Naive thymus-derived CD4-positive, alpha-beta T cell (primary cell): ENCODE measurements at regions not wholly inside any gene's neighbourhood (a gene's known extent, or its start where the extent isn't known, plus 50 kb on each side); places are given as distances from the start of the nearest gene placed in this dataset.
"Not testable (repeated sequence)": the region's sequence is repeated elsewhere in the genome, so short reads cannot be mapped to it uniquely, and the experiment has no call there.

Source experiments
- ATAC-seq: fragments of 150-1000 bp; cut with Tn5 transposase; 2 replicates; pipeline ENCODE4 v1.10.0; 2021; ENCODE audit warnings: mild to moderate bottlenecking, moderate library complexity
- CTCF ChIA-PET: fragments of 350-600 bp; sonication (Branson Sonifier 250); formaldehyde crosslinking; loops from one replicate; lab custom pipeline; 2021; ENCODE audit warnings: antibody characterized with exemption; lab: Charles Lee
- POLR2A ChIA-PET: fragments of 350-600 bp; sonication (Branson Sonifier 250); formaldehyde crosslinking; loops from one replicate; lab custom pipeline; 2021; ENCODE audit warnings: antibody characterized with exemption, inconsistent platforms; lab: Charles Lee
- DNase-seq, 9 donors: peaks; one replicate each; pipeline versions ENCODE4 v3.0.0 to v3.0.0-alpha.2; 2020 to 2022; ENCODE audit warnings: mixed read lengths in 1 of 9
- H3K27ac ChIP-seq: one replicate; pipeline ENCODE4 v1.7.0; 2013; ENCODE audit warnings: mild to moderate bottlenecking, low read depth, low read length, moderate library complexity
- H3K27me3 ChIP-seq, 2 donors: one replicate each; pipeline ENCODE4 v1.7.0; 2013; ENCODE audit warnings: low read length in 2 of 2, mild to moderate bottlenecking in 2 of 2, moderate library complexity in 2 of 2; ENCODE audit not compliant: control insufficient read depth in 2 of 2, insufficient read depth in 2 of 2
- H3K36me3 ChIP-seq, 3 experiments: 1 replicate in 2 of 3; 2 replicates in 1 of 3; pipeline ENCODE4 v1.7.0; 2013; ENCODE audit warnings: low read length in 3 of 3, mild to moderate bottlenecking in 3 of 3, moderate library complexity in 1 of 3; ENCODE audit not compliant: insufficient read depth in 3 of 3, control insufficient read depth in 2 of 3
- H3K4me1 ChIP-seq, 2 donors: one replicate each; pipeline ENCODE4 v1.7.0; 2013; ENCODE audit warnings: low read length in 2 of 2, mild to moderate bottlenecking in 2 of 2, moderate library complexity in 1 of 2; ENCODE audit not compliant: control insufficient read depth in 2 of 2, insufficient read depth in 2 of 2
- H3K4me3 ChIP-seq: 2 replicates; pipeline ENCODE4 v1.7.0; 2013; ENCODE audit warnings: mild to moderate bottlenecking, low read length
- H3K9me3 ChIP-seq, 3 experiments: 1 replicate in 2 of 3; 2 replicates in 1 of 3; pipeline ENCODE4 v1.7.0; 2013; ENCODE audit warnings: low read length in 3 of 3; ENCODE audit not compliant: control insufficient read depth in 2 of 3
- H3K27ac Mint-ChIP-seq, 9 donors: one replicate each; pipeline ENCODE4 v1.8.0; 2020 to 2022; ENCODE audit warnings: mixed read lengths in 9 of 9, mild to moderate bottlenecking in 8 of 9, moderate library complexity in 5 of 9, inconsistent platforms in 2 of 9
- H3K27me3 Mint-ChIP-seq, 5 donors: one replicate each; pipeline ENCODE4 v1.8.0; 2021 to 2022; ENCODE audit warnings: mixed read lengths in 5 of 5, mild to moderate bottlenecking in 1 of 5
- H3K36me3 Mint-ChIP-seq, 5 donors: one replicate each; pipeline ENCODE4 v1.8.0; 2020 to 2022; ENCODE audit warnings: mixed read lengths in 5 of 5, mild to moderate bottlenecking in 3 of 5, inconsistent platforms in 1 of 5
- H3K4me1 Mint-ChIP-seq, 7 donors: one replicate each; pipeline ENCODE4 v1.8.0; 2020 to 2022; ENCODE audit warnings: mixed read lengths in 7 of 7, mild to moderate bottlenecking in 3 of 7, inconsistent platforms in 1 of 7
- H3K4me3 Mint-ChIP-seq, 10 donors: one replicate each; pipeline ENCODE4 v1.8.0; 2020 to 2022; ENCODE audit warnings: mild to moderate bottlenecking in 10 of 10, mixed read lengths in 10 of 10, moderate library complexity in 6 of 10, inconsistent platforms in 2 of 10
- H3K9me3 Mint-ChIP-seq, 11 donors: one replicate each; pipeline ENCODE4 v1.8.0; 2020 to 2022; ENCODE audit warnings: mixed read lengths in 11 of 11, mild to moderate bottlenecking in 4 of 11, inconsistent platforms in 1 of 11, moderate library complexity in 1 of 11
- intact Hi-C, 2 donors: fragments of 100-400 bp; cut with micrococcal nuclease; formaldehyde crosslinking; loops; one replicate each; pipeline ENCODE4 v1.15.1; 2023

- no peaks in the 10 kb centered on the region for H3K36me3 ChIP-seq
- intact Hi-C loops: no loop called here
- ChIA-PET POLR2A (no interaction called here), CTCF (no interaction called here)
- no peaks in the 10 kb centered on the region for H3K9me3 ChIP-seq
- peaks cover 0 to 13% (median 5%) of the 10 kb centered on the region in 5 donors for H3K27me3 Mint-ChIP-seq
- no peak overlapping the region for H3K27ac ChIP-seq
- H3K4me3 ChIP-seq: no peak overlapping the region
- ATAC-seq: no peak
- H3K4me1 Mint-ChIP-seq: peaks cover 0 to 2% (median 0%) of the 10 kb centered on the region in 7 donors
- H3K36me3 Mint-ChIP-seq: no peaks in the 10 kb centered on the region
- no peaks in the 10 kb centered on the region for H3K4me1 ChIP-seq
- DNase-seq: no peak
- H3K27me3 ChIP-seq: no peaks in the 10 kb centered on the region
- H3K4me3 Mint-ChIP-seq: no peak overlapping the region
- H3K9me3 Mint-ChIP-seq: peaks cover 0 to 2% (median 0%) of the 10 kb centered on the region in 11 donors
- no peak overlapping the region for H3K27ac Mint-ChIP-seq
These were observed 259.3 kb downstream of the SOX9 start for GRCh38 chr17:72380120-72380519.

GRCh38 chr17:72380737-72381136 lies 259.9 kb downstream of the SOX9 start:
- Mint-ChIP-seq H3K36me3 (no peaks in the 10 kb centered on the region), H3K27ac (no peak overlapping the region), H3K4me3 (no peak overlapping the region), H3K4me1 (peaks cover 0 to 2% (median 0%) of the 10 kb centered on the region in 7 donors), H3K27me3 (peaks cover 0 to 19% (median 5%) of the 10 kb centered on the region in 5 donors), H3K9me3 (peaks cover 0 to 2% (median 0%) of the 10 kb centered on the region in 11 donors)
- ChIA-PET CTCF (no interaction called here), POLR2A (no interaction called here)
- DNase-seq (no peak), ATAC-seq (no peak)
- no peaks in the 10 kb centered on the region for H3K9me3 ChIP-seq
- intact Hi-C loops: no loop called here
- no peaks in the 10 kb centered on the region for H3K4me1 ChIP-seq
- no peak overlapping the region for H3K4me3 ChIP-seq
- H3K27ac ChIP-seq: no peak overlapping the region
- no peaks in the 10 kb centered on the region for H3K36me3 ChIP-seq
- no peaks in the 10 kb centered on the region for H3K27me3 ChIP-seq

GRCh38 chr17:72381597-72382397 lies 261.0 kb downstream of the SOX9 start:
- no peaks in the 10 kb centered on the region for H3K36me3 Mint-ChIP-seq
- no peaks in the 10 kb centered on the region for H3K36me3 ChIP-seq
- H3K9me3 Mint-ChIP-seq: peaks cover 0 to 2% (median 0%) of the 10 kb centered on the region in 11 donors
- ATAC-seq: no peak
- H3K27ac ChIP-seq: no peak overlapping the region
- H3K4me1 Mint-ChIP-seq: peaks cover 0 to 2% (median 0%) of the 10 kb centered on the region in 7 donors
- intact Hi-C loops: no loop called here
- no peak for DNase-seq
- H3K9me3 ChIP-seq: no peaks in the 10 kb centered on the region
- H3K27me3 Mint-ChIP-seq: peaks cover 0 to 24% (median 8%) of the 10 kb centered on the region in 5 donors
- no peaks in the 10 kb centered on the region for H3K27me3 ChIP-seq
- H3K4me3 Mint-ChIP-seq: no peak overlapping the region
- ChIA-PET POLR2A (no interaction called here), CTCF (no interaction called here)
- no peak overlapping the region for H3K4me3 ChIP-seq
- no peaks in the 10 kb centered on the region for H3K4me1 ChIP-seq
- no peak overlapping the region for H3K27ac Mint-ChIP-seq

GRCh38 chr17:72382971-72383722 lies 262.3 kb downstream of the SOX9 start:
- peaks cover 0 to 31% (median 7%) of the 10 kb centered on the region in 5 donors for H3K27me3 Mint-ChIP-seq
- intact Hi-C loops: no loop called here
- H3K9me3 Mint-ChIP-seq: peaks cover 0 to 6% (median 0%) of the 10 kb centered on the region in 11 donors
- Histone ChIP-seq H3K9me3 (no peaks in the 10 kb centered on the region), H3K4me1 (no peaks in the 10 kb centered on the region), H3K27me3 (no peaks in the 10 kb centered on the region), H3K4me3 (no peak overlapping the region), H3K36me3 (no peaks in the 10 kb centered on the region), H3K27ac (no peak overlapping the region)
- H3K4me3 Mint-ChIP-seq: no peak overlapping the region
- DNase-seq (no peak), ATAC-seq (no peak)
- H3K36me3 Mint-ChIP-seq: no peaks in the 10 kb centered on the region
- H3K4me1 Mint-ChIP-seq: peaks cover 0 to 2% (median 0%) of the 10 kb centered on the region in 7 donors
- H3K27ac Mint-ChIP-seq: no peak overlapping the region
- ChIA-PET POLR2A (no interaction called here), CTCF (interaction anchor here (0.6 kb wide), 1 partner anchor 129 kb away, joined by 3 read pairs; no protein-coding TSS in a partner anchor)

GRCh38 chr17:72385475-72385874 lies 264.7 kb downstream of the SOX9 start:
- peaks cover 0 to 6% (median 0%) of the 10 kb centered on the region in 11 donors for H3K9me3 Mint-ChIP-seq

GRCh38 chr17:72386173-72386572 lies 265.4 kb downstream of the SOX9 start:
- H3K4me3 Mint-ChIP-seq, POLR2A ChIA-PET, H3K4me1 Mint-ChIP-seq, H3K36me3 Mint-ChIP-seq, ATAC-seq, H3K4me3 ChIP-seq, H3K27ac Mint-ChIP-seq, intact Hi-C loops, H3K36me3 ChIP-seq, H3K9me3 ChIP-seq, H3K27me3 ChIP-seq, H3K27ac ChIP-seq, H3K4me1 ChIP-seq, DNase-seq, CTCF ChIA-PET, H3K9me3 Mint-ChIP-seq: not testable (repeated sequence)
- peaks cover 0 to 34% (median 4%) of the 10 kb centered on the region in 5 donors for H3K27me3 Mint-ChIP-seq

More at GRCh38 chr17:72385475-72385874, 264.7 kb downstream of the SOX9 start:
- Histone ChIP-seq H3K4me1 (no peaks in the 10 kb centered on the region), H3K9me3 (no peaks in the 10 kb centered on the region), H3K27me3 (no peaks in the 10 kb centered on the region), H3K4me3 (no peak overlapping the region), H3K36me3 (no peaks in the 10 kb centered on the region), H3K27ac (no peak overlapping the region)
- H3K36me3 Mint-ChIP-seq: no peaks in the 10 kb centered on the region
- DNase-seq (no peak), ATAC-seq (no peak)
- H3K4me1 Mint-ChIP-seq: peaks cover 0 to 2% (median 0%) of the 10 kb centered on the region in 7 donors
- intact Hi-C loops: no loop called here
- CTCF ChIA-PET: no interaction called here
- POLR2A ChIA-PET: no interaction called here
- H3K27me3 Mint-ChIP-seq: peaks cover 0 to 30% (median 4%) of the 10 kb centered on the region in 5 donors
- H3K4me3 Mint-ChIP-seq: no peak overlapping the region
- H3K27ac Mint-ChIP-seq: no peak overlapping the region
